Bone marrow (tissue), 2 donors: ENCODE measurements at regions not wholly inside any gene's neighbourhood (a gene's known extent, or its start where the extent isn't known, plus 50 kb on each side); places are given as distances from the start of the nearest gene placed in this dataset.

ENCODE experiments used
- DNase-seq, 2 donors: peaks; one replicate each; lab custom pipeline; 2025; lab: John Stamatoyannopoulos, UW

- DNase-seq: no peak
Measured at GRCh38 chr11:130641876-130642275, 193.4 kb downstream of the ADAMTS15 start.

GRCh38 chr11:130642994-130643393, 194.5 kb downstream of the ADAMTS15 start:
- DNase-seq: no peak

GRCh38 chr11:130644187-130644586, 195.7 kb downstream of the ADAMTS15 start:
- no peak for DNase-seq

- DNase-seq: no peak
Measured at GRCh38 chr11:130645164-130645842, 196.9 kb downstream of the ADAMTS15 start.

- no peak for DNase-seq
Measured at GRCh38 chr11:130645843-130646197, 197.4 kb downstream of the ADAMTS15 start.

- no peak for DNase-seq
Measured at GRCh38 chr11:130646881-130647280, 198.4 kb downstream of the ADAMTS15 start.

- DNase-seq: no peak
Measured at GRCh38 chr11:130647371-130647770, 198.9 kb downstream of the ADAMTS15 start.

- DNase-seq: no peak
Measured at GRCh38 chr11:130649801-130650200, 201.4 kb downstream of the ADAMTS15 start.

GRCh38 chr11:130650456-130651030, 202.1 kb downstream of the ADAMTS15 start:
- DNase-seq: no peak

- DNase-seq: no peak
Measured at GRCh38 chr11:130651066-130651855, 202.8 kb downstream of the ADAMTS15 start.

- DNase-seq: no peak
Measured at GRCh38 chr11:130652671-130653335, 204.4 kb downstream of the ADAMTS15 start.

GRCh38 chr11:130653838-130654636, 205.6 kb downstream of the ADAMTS15 start:
- DNase-seq: no peak

GRCh38 chr11:130655300-130655699, 206.9 kb downstream of the ADAMTS15 start:
- no peak for DNase-seq

GRCh38 chr11:130666781-130667251, 218.4 kb downstream of the ADAMTS15 start:
- DNase-seq: no peak

GRCh38 chr11:130668751-130669150, 220.3 kb downstream of the ADAMTS15 start:
- no peak for DNase-seq

- no peak for DNase-seq
Measured at GRCh38 chr11:130670200-130670599, 221.8 kb downstream of the ADAMTS15 start.

GRCh38 chr11:130671801-130672700, 223.6 kb downstream of the ADAMTS15 start:
- DNase-seq: no peak

GRCh38 chr11:130672911-130673310, 224.5 kb downstream of the ADAMTS15 start:
- DNase-seq: no peak

- no peak for DNase-seq
Measured at GRCh38 chr11:130673698-130674097, 225.3 kb downstream of the ADAMTS15 start.

GRCh38 chr11:130674686-130675308, 226.4 kb downstream of the ADAMTS15 start:
- no peak for DNase-seq
